Colon (tissue), 2 donors: ENCODE measurements at regions not wholly inside any gene's neighbourhood (a gene's known extent, or its start where the extent isn't known, plus 50 kb on each side); places are given as distances from the start of the nearest gene placed in this dataset.
"Not testable (repeated sequence)": the region's sequence is repeated elsewhere in the genome, so short reads cannot be mapped to it uniquely, and the experiment has no call there.

Source experiments
- FAIRE-seq: peaks from 2 replicates; lab custom pipeline; 2012; peaks lifted over from hg19 to GRCh38; lab: Jason Lieb, UNC
- donor health status: control.
- donor health status: control.

DNA sequence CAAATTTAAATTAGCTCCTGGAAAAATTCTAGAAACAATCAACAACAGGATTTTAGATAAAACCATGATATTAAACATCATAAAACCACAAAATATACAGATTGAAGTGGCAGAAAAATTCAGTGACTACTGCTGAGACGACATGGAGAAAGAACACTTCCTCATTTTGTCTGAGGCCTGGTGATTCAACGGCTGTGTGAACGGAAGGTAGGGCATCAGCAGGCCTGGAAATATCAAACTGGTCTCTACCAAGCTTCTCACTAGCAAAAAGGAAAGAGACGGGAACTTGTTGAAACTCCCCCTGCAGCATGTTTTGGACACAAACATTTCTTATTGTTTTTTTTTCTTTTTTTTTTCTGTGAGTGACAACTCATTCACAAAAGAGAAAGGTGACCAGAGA is 58.0 kb upstream of the AHI1 start:
- FAIRE-seq = no peak

GRCh38 chr6:135557582-135557981 is 60.0 kb upstream of the AHI1 start:
- no peak for FAIRE-seq

GRCh38 chr6:135565605-135566004 is 68.1 kb upstream of the AHI1 start:
- FAIRE-seq = not testable (repeated sequence)

DNA sequence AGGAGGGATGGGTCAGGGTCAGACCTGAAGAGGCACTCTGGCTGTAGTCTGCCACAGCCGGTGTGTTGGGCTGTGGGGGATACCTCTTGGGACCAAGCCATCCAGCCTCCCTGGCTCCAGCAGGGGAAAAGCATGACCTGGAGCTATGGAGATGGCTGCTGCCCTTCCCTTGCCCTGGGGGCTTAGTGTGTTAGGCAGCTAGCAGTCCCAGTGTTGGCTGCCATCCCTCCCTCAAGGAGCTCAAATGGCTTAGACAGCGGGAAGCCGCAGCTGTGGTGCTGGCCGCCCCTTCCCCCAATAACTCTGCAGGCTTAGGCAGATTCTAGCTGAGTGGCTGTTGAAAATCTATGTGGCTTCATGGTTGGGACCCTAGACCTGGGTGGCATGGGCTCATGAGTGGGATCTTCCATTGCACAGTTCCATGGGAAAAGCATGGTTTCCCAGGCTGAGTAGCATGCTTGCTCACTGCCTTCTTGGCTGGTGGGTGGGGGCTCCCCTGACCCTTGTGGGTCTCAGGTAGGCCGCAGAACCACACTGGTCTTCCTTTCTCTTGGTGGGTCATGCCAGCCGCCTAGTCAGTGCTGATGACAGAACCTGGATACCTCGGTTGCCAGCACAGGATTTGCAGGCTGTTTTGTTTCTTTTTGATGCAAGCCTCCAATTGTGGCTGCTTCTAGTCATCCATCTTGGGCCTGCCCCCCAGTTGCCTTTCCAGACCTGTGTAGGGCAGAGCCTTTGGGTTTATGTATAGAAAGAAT is 69.0 kb upstream of the AHI1 start:
- no peak for FAIRE-seq

DNA sequence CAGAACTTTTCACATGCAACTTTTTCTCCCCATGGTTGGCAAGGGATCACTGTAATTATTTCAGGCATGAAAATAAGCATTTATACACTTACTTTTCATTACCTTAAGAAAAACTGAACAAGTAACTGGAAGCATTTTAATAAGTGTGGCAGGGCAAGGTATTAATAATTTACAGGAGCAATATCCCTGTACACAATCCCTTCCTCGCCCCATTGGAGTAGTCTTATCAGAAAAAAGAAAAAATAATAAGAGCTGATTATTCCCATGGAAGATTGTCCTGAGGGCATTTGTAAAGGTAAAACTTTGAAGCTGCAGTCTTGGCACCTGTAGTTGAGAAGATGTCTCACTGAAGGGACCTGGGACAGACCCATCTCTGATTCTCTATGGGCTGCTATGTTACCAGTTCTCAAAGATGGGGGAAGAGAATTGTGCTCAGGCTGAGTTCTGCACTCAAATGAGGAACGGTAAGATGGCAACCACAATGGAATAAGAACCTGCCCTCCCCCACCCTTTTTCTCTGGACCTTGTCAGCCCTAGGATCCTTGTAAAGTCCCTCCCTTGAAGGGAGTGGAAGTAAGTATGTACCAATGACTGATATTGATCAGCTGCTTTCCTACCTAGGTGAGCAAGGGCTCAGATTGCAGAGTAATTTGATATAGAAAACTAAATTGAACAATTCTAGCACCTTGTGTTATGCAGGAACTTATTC is 70.0 kb upstream of the AHI1 start:
- no peak for FAIRE-seq

- no peak for FAIRE-seq
Measured at GRCh38 chr6:135568379-135568778, 70.8 kb upstream of the AHI1 start.

DNA sequence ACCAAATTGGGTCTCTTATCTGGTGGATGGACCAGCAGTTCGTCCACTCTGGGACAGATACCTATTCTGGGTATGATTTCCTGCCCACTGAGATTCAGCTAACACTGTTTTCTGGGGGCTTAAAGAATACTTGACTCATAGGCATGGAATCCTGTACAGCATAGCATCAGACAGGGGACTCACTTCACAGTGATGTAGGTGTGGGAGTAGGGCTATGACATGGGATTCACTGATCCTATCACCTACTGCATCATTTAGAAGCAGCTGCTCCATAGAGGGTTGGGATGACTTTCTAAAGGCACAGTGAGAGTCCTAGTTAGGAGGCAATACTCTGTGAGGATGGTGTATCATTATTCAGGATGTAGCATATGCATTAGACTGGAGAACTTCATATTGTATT is 74.5 kb upstream of the AHI1 start:
- no peak for FAIRE-seq

GRCh38 chr6:135575629-135576028 is 78.1 kb upstream of the AHI1 start:
- FAIRE-seq = no peak

DNA sequence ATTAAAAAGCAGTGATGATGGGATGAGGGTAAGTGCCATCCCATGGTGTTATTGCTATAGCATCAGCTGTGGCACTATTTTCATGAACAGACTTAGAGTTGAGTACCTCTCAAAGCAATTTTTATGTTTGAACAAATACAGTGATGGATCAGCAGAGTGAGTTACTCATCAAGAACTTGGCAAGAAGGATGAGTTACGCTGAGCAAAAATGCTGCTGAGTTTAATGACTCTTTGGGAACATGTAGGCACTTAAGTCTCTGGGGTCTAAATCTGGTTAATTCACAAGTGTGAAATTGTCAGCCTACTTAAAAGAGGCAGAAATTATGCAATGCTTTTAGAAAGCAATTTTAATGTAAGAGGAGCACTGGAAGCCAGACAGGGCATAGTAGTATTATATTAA is 78.5 kb upstream of the AHI1 start:
- no peak for FAIRE-seq

DNA sequence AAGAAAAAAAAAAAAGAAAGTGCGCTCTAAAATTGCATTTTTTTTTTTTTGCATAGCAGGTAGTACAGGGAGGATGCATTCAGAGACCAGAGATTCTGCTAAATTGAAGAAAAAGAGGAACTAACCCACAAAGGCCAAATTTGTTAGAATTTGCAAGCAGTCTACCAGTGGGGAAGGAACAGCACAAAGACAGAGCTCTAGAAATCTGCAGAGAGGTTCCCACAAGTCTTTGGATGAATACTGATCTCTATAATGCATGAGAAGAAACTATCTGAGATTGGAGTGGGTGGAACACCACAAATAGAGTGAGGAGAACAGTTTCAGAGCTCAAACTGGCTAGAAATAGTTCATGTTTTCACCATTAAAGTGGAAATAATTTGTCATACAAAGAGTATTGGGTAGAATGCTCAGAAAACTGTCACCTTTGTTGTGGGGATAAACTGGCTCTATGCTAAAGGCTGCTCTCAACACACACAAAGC is 79.6 kb upstream of the AHI1 start:
- FAIRE-seq = no peak

DNA sequence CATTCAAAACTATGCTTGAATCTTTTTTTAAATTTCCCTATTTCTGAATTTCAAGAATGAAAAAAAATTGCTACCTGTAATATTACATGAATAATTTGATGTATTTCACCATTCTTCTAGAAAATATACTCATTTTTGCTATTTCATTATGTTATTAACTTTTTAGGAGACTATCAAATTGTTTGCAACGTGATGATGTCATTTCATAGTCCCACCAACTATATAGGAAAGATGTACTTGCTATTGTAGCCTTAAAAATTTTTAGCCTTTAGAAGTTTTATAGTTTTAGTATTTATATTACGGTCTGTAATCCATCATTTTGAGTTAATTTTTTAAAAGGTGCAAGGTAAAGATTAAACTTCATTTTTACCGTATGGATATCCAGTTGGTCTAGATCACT is 81.4 kb upstream of the AHI1 start:
- no peak for FAIRE-seq

- no peak for FAIRE-seq
Measured at GRCh38 chr6:135581211-135581610, 83.7 kb upstream of the AHI1 start.

GRCh38 chr6:135583256-135583761 is 85.8 kb upstream of the AHI1 start:
- no peak for FAIRE-seq

DNA sequence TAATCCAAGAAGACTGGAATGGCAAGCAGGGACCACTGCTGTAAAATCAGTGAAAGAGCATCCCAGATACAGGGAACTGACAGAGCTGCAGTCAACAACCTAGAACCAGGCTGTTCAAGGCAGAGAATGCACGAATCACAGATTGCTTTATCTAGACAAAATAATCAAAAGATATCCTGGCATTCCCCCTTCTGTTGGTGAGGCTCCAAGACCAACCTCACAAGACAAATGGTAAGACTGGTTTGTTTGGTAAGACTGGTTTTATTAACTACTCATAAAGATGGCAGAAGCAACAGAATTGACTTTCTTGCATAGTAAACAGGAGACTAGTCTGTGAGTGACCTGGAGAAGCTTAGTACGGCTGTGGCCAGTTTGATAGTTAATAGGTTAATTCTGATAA is 88.8 kb upstream of the AHI1 start:
- no peak for FAIRE-seq

DNA sequence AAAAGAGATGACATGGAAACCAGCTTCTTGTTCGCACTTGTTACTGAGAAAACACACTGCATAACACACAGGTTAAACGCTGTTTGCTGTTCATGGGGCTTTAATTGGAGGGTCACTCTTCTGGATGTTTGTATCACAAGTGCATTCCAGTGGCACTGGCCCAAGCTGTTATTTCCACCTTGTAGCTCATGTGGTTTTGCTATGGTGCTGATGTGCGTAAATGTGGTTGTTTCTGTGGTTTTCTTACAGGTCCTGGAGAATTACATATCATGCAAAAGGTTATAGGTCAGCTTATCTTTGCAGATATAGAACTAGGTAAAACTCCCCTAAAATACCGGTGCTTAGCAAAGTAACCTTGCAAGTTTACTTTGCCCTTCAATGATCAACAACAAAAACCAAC is 89.3 kb upstream of the AHI1 start:
- no peak for FAIRE-seq

GRCh38 chr6:135592276-135592675 is 94.7 kb upstream of the AHI1 start:
- no peak for FAIRE-seq

DNA sequence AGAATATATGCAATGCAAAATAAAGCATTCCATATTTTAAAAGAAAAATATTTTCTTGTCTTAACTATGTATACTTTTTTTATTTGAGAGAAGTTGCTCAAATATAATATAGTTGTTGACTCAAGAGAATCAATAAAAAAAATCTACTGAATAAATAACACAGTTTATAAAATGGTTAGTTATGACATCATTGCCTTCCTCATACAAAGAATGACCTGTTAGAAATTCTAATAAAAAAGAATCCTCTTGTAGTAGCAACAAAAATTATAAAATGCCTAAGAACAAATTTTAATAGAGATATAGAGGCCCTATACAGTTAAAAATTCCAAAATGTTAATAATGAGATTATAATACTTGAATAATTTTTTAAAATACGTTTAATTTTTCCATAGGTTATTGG is 96.5 kb upstream of the AHI1 start:
- peak; percentile 73 for FAIRE-seq

DNA sequence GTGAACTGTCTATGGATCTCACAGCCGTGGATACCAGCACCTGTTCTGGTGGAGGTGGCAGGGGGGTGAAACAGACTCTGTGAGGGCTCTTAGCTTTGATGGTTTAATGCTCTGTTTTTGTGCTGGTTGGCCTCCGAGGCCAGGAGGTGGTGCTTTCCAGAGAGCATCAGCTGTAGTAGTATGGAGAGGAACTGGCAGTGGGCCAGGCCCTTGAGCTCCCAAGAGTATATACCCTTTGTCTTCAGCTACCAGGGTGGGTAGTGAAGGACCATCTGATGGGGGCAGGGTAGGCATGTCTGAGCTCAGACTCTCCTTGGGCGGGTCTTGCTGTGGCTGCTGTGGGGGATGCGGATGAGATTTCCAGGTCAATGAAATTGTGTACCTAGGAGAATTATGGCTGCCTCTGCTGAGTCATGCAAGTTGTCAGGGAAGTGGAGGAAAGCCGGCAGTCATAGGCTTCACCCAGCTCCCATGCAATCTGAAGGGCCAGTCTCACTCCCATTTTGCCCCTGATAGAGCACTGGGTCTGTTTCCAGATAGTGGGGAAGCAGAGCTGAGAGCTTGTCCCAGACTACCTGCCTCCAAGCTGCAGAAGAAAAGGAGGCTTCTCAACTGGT is 102.7 kb upstream of the AHI1 start:
- FAIRE-seq = no peak

- no peak for FAIRE-seq
Measured at GRCh38 chr6:135600931-135601330, 103.4 kb upstream of the AHI1 start.

DNA sequence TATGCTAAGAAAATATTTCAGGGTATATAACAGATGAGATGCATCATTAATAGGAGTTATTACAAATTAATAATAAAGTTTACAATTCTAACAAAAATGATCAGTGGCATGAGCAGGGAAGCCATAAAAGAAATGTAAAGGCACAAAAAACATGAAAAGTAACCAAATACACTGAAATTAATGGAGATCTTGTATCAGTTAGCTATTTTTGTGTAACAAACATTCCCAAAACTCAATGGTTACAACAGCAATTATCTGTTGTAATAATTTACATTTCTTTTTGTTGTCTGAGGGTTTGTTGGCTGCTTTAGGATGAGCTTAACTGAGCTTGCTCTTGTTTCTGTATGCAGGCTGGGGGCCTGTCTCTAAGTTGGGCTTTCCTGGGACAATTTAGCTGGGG is 104.3 kb upstream of the AHI1 start:
- no peak for FAIRE-seq

DNA sequence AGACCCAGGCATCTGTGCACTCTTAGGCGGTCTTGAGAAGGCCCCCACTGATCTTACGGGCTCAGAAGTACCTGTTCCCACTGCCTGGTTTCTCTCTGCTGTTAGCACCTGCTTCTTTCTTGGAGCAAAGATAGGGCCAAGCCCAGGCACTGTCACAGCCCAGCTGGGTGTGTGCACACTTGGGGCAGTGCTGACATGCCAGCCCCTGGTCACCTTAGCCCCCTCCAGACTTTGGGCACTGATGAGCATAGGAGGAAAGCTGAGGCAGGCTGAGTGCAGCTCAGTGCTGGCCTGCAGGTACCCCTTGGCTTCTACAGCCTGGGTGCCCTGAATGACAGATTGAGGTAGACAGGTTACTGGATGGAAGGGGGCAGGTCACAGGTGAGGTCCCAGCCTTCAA is 105.7 kb upstream of the AHI1 start:
- FAIRE-seq = no peak

- no peak for FAIRE-seq
Measured at GRCh38 chr6:135604035-135604860, 106.7 kb upstream of the AHI1 start.
